ENCODE measurements at regions not wholly inside any gene's neighbourhood (a gene's known extent, or its start where the extent isn't known, plus 50 kb on each side); places are given as distances from the start of the nearest gene placed in this dataset.

DNA sequence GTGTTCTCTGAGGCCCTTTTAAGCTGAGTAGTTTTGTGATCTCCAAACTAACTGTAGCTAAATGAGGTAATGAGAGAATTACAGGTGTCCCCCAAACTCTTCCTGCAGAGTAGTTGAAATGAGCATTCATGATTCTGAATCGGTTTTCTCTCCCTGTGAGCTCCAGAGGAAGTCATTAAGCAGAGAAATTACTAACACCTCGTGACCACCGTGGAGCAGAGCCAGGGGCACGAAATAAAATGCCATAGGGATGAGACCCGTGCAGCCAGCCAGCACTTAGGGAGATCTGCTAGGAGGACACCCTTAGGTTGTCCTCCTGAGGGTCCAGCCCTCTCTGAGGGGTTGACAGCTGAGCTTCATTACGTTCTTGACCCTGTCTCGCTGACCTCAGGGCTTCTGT, 79.5 kb downstream of the SLC25A47 start:
- TF ChIP-seq, protein P1, sequence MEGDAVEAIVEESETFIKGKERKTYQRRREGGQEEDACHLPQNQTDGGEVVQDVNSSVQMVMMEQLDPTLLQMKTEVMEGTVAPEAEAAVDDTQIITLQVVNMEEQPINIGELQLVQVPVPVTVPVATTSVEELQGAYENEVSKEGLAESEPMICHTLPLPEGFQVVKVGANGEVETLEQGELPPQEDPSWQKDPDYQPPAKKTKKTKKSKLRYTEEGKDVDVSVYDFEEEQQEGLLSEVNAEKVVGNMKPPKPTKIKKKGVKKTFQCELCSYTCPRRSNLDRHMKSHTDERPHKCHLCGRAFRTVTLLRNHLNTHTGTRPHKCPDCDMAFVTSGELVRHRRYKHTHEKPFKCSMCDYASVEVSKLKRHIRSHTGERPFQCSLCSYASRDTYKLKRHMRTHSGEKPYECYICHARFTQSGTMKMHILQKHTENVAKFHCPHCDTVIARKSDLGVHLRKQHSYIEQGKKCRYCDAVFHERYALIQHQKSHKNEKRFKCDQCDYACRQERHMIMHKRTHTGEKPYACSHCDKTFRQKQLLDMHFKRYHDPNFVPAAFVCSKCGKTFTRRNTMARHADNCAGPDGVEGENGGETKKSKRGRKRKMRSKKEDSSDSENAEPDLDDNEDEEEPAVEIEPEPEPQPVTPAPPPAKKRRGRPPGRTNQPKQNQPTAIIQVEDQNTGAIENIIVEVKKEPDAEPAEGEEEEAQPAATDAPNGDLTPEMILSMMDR (IDR thresholded peaks at IDR 0.05; ENCODE audit: low read depth, low read length) = no peak
- TF ChIP-seq, protein P2, sequence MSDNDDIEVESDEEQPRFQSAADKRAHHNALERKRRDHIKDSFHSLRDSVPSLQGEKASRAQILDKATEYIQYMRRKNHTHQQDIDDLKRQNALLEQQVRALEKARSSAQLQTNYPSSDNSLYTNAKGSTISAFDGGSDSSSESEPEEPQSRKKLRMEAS (IDR thresholded peaks at IDR 0.05; ENCODE audit: low read depth, low read length) = no peak
- no peak for TF ChIP-seq POLR2A (IDR thresholded peaks at IDR 0.05; ENCODE audit: extremely low read depth, insufficient read length)
